Heart right ventricle (tissue), 16 donors: ENCODE measurements at regions not wholly inside any gene's neighbourhood (a gene's known extent, or its start where the extent isn't known, plus 50 kb on each side); places are given as distances from the start of the nearest gene placed in this dataset.

Source experiments
- ATAC-seq, 8 donors: fragments of 200-7000 bp; cut with Tn5 transposase; one replicate each; pipeline ENCODE4 v1.9.1; 2020; ENCODE audit warnings: mild to moderate bottlenecking in 8 of 8, moderate library complexity in 8 of 8, moderate number of reproducible peaks in 1 of 8
- DNase-seq, 2 donors: peaks; one replicate each; pipeline ENCODE4 v3.0.0-alpha.2; 2020
- H3K27ac ChIP-seq, 10 donors: fragments of 200-600 bp; sonication (generic) in 2 of 10; one replicate each; pipeline versions ENCODE4 v1.5.0 to v1.8.0; 2020 to 2022; ENCODE audit warnings: mild to moderate bottlenecking in 3 of 10
- H3K27me3 ChIP-seq, 7 donors: fragments of 200-600 bp; one replicate each; pipeline ENCODE4 v1.8.0; 2021 to 2022; ENCODE audit warnings: mild to moderate bottlenecking in 2 of 7
- H3K36me3 ChIP-seq, 9 donors: fragments of 200-600 bp; sonication (generic) in 1 of 9; one replicate each; pipeline versions ENCODE4 v1.5.0 to v1.8.0; 2020 to 2022; ENCODE audit warnings: mild to moderate bottlenecking in 2 of 9
- H3K4me1 ChIP-seq, 9 donors: fragments of 200-600 bp; sonication (generic) in 1 of 9; one replicate each; pipeline versions ENCODE4 v1.5.0 to v1.8.0; 2020 to 2022; ENCODE audit warnings: mild to moderate bottlenecking in 4 of 9
- H3K4me3 ChIP-seq, 10 donors: fragments of 200-600 bp; sonication (generic) in 2 of 10; one replicate each; pipeline versions ENCODE4 v1.5.0 to v1.8.0; 2020 to 2022; ENCODE audit warnings: mild to moderate bottlenecking in 7 of 10, moderate library complexity in 2 of 10
- H3K9me3 ChIP-seq, 11 donors: fragments of 200-600 bp in 10 of 11; sonication (generic) in 2 of 11; one replicate each; pipeline versions ENCODE4 v1.5.0 to v1.8.0; 2013 to 2022; ENCODE audit warnings: mild to moderate bottlenecking in 2 of 11, control low read depth in 1 of 11, moderate library complexity in 1 of 11
- CTCF ChIP-seq, 9 donors: fragments of 200-600 bp; sonication (generic) in 2 of 9; IDR thresholded peaks; one replicate each; pipeline versions ENCODE4 v1.5.0 to v1.8.0; 2021 to 2022; ENCODE audit warnings: antibody characterized with exemption in 9 of 9, mild to moderate bottlenecking in 5 of 9, moderate library complexity in 1 of 9
- whole genome bisulfite sequencing, 2 donors: extraction: QIAGEN DNeasy Blood & Tissue Kit; methylation state at CpG; one replicate each; pipeline ENCODE4 v1.1.7; 2013; ENCODE audit warnings: inconsistent platforms in 1 of 2; 5-methylcytosine and 5-hydroxymethylcytosine counted together
- intact Hi-C, 10 donors: fragments of 100-400 bp; cut with DNase I; formaldehyde crosslinking; loops; one replicate each; pipeline versions ENCODE4 v1.11.1 to v1.14.2; 2022
- donor health status: Arrhythmogenic right ventricular cardiomyopathy.
- donor health status: ischemic (EF 13 %, LVEDD 7.1; RV severe dilation, severe dysfunction).
- donor health status: healthy with polysubstance abuse.
- donor health status: DM: no; HTN: yes; CAD: no.
- donor health status: DM: no; HTN: no; CAD: no.
- donor health status: ischemic (EF 25% LVEDD 6.9; RV normal size, moderate dysfunction).
- donor health status: ischemic (EF 25% LVEDD 5.7; RV mildly dilated, moderate dysfunction).
- donor health status: healthy.
- donor health status: DM: yes; HTN: yes; CAD: no.
- donor health status: Ischemic cardiomyopathy.
- donor health status: ischemic (EF 35%, LVEDD 5.7; RV mildly dilated, moderate dysfunction).
- donor health status: nonischemic (EF 11% LVEDD 7.7; RV severe dilation, severe dysfunction).
- donor health status: DM: yes; HTN: yes; CAD: no.
- donor health status: PGD.
- donor health status: ischemic (EF 29% LVEDD 5.4; RV normal size, mild dysfunction).
- donor health status: nonischemic (EF 23%, LVEDD 6.1; RV moderate dilation, normal function).

GRCh38 chr1:112337028-112337531 is 58.9 kb upstream of the CTTNBP2NL start:
- Histone ChIP-seq H3K27me3 (peaks cover 0 to 4% (median 0%) of the 10 kb centered on the region in 7 donors), H3K4me3 (peak overlapping the region in 1 of 10 donors; percentile 31), H3K36me3 (no peaks in the 10 kb centered on the region), H3K9me3 (no peaks in the 10 kb centered on the region), H3K27ac (no peak overlapping the region), H3K4me1 (peaks cover 0 to 8% (median 3%) of the 10 kb centered on the region in 9 donors)
- peak; percentile 68 to 91 (median 84) for ATAC-seq
- intact Hi-C loops = loop anchor here in 9 of 10 donors (2.0 to 10.0 kb wide), 10 partner anchors 342 to 552 kb away; no protein-coding TSS in a partner anchor
- peak; percentile 53 to 80 (median 73) for TF ChIP-seq CTCF (IDR thresholded peaks at IDR 0.05)
- WGBS, 2 donors = 22 to 34% methylated on average over 13 of the region's 13 CpGs
- peak; percentile 36 to 51 for DNase-seq

- Histone ChIP-seq H3K4me3 (no peak overlapping the region), H3K27ac (no peak overlapping the region), H3K36me3 (no peaks in the 10 kb centered on the region), H3K27me3 (peaks cover 0 to 9% (median 0%) of the 10 kb centered on the region in 7 donors), H3K4me1 (peaks cover 0 to 4% (median 0%) of the 10 kb centered on the region in 9 donors), H3K9me3 (no peaks in the 10 kb centered on the region)
- intact Hi-C loops = no loop called here
- WGBS, 2 donors = 85 to 89% methylated on average over 4 of the region's 4 CpGs
- TF ChIP-seq CTCF (IDR thresholded peaks at IDR 0.05) = no peak
- ATAC-seq (no peak), DNase-seq (no peak)
Observed at GRCh38 chr1:112341986-112342385, 54.0 kb upstream of the CTTNBP2NL start.

GRCh38 chr1:112342558-112342957 is 53.5 kb upstream of the CTTNBP2NL start:
- no peak for ATAC-seq

GRCh38 chr1:112344754-112345423 is 51.1 kb upstream of the CTTNBP2NL start:
- Histone ChIP-seq H3K27me3 (peaks cover 0 to 9% (median 0%) of the 10 kb centered on the region in 7 donors), H3K4me3 (no peak overlapping the region), H3K9me3 (peaks cover 0 to 9% (median under 1%) of the 10 kb centered on the region in 11 donors), H3K4me1 (no peaks in the 10 kb centered on the region), H3K27ac (no peak overlapping the region), H3K36me3 (no peaks in the 10 kb centered on the region)
- DNase-seq (no peak), ATAC-seq (no peak)
- 55 to 59% methylated on average over 7 of the region's 7 CpGs for WGBS, 2 donors
- intact Hi-C loops = no loop called here
- TF ChIP-seq CTCF (IDR thresholded peaks at IDR 0.05) = no peak

More at GRCh38 chr1:112342558-112342957, 53.5 kb upstream of the CTTNBP2NL start:
- no peaks in the 10 kb centered on the region for H3K4me1 ChIP-seq
- peaks cover 0 to 9% (median 0%) of the 10 kb centered on the region in 7 donors for H3K27me3 ChIP-seq
- no peaks in the 10 kb centered on the region for H3K9me3 ChIP-seq
- 38 to 41% methylated on average over 3 of the region's 3 CpGs for WGBS, 2 donors
- intact Hi-C loops = no loop called here
- TF ChIP-seq CTCF (IDR thresholded peaks at IDR 0.05) = no peak
- no peak for DNase-seq
- no peaks in the 10 kb centered on the region for H3K36me3 ChIP-seq
- H3K4me3 ChIP-seq = no peak overlapping the region
- H3K27ac ChIP-seq = no peak overlapping the region
